H1 (cell line): ENCODE measurements at regions not wholly inside any gene's neighbourhood (a gene's known extent, or its start where the extent isn't known, plus 50 kb on each side); places are given as distances from the start of the nearest gene placed in this dataset.
"Not testable (repeated sequence)": the region's sequence is repeated elsewhere in the genome, so short reads cannot be mapped to it uniquely, and the experiment has no call there.

Source experiments
- BRCA1 ChIP-seq: IDR thresholded peaks from 2 replicates; pipeline ENCODE4 v1.6.1; 2012; ENCODE audit warnings: low read depth, low read length, improper control_type of control experiment
- CHD1 ChIP-seq: IDR thresholded peaks from 2 replicates; pipeline ENCODE4 v1.6.1; 2012; ENCODE audit warnings: low read depth, low read length, improper control_type of control experiment
- CTCF ChIP-seq, 3 experiments: IDR thresholded peaks; 1 replicate in 2 of 3; 2 replicates in 1 of 3; pipeline versions ENCODE4 v1.5.1 to v1.6.1; 2011; ENCODE audit warnings: low read length in 3 of 3, mild to moderate bottlenecking in 3 of 3, inconsistent platforms in 2 of 3, low read depth in 1 of 3, moderate library complexity in 1 of 3; ENCODE audit not compliant: insufficient read depth in 1 of 3; ENCODE audit errors: control extremely low read depth in 1 of 3
- EP300 ChIP-seq, 2 experiments: IDR thresholded peaks; 1 replicate in 1 of 2; 2 replicates in 1 of 2; pipeline ENCODE4 v1.6.1; 2011 to 2012; ENCODE audit warnings: low read depth in 2 of 2, low read length in 2 of 2, mild to moderate bottlenecking in 2 of 2, borderline replicate concordance in 1 of 2, inconsistent platforms in 1 of 2, moderate library complexity in 1 of 2
- EZH2 ChIP-seq: fragments of 200-600 bp; sonication (generic); IDR thresholded peaks from 2 replicates; pipeline ENCODE4 v1.7.1; 2012; ENCODE audit warnings: low read depth, mild to moderate bottlenecking, moderate library complexity, low read length, inconsistent platforms; ENCODE audit not compliant: severe bottlenecking
- HDAC2 ChIP-seq, 2 experiments: fragments of 300-600 bp in 1 of 2; sonication (generic) in 1 of 2; IDR thresholded peaks; 2 replicates each; pipeline ENCODE4 v1.6.1; 2011 to 2012; ENCODE audit warnings: low read depth in 2 of 2, low read length in 2 of 2, mild to moderate bottlenecking in 2 of 2, moderate library complexity in 2 of 2, borderline replicate concordance in 1 of 2, inconsistent platforms in 1 of 2
- POLR2A ChIP-seq, 2 experiments: IDR thresholded peaks; 1 replicate in 1 of 2; 2 replicates in 1 of 2; pipeline ENCODE4 v1.6.1; 2011; ENCODE audit warnings: low read depth in 2 of 2, low read length in 2 of 2, mild to moderate bottlenecking in 2 of 2; ENCODE audit errors: control extremely low read depth in 1 of 2
- POLR2AphosphoS5 ChIP-seq: IDR thresholded peaks from 2 replicates; pipeline ENCODE4 v1.6.1; 2011; ENCODE audit warnings: low read depth, low read length
- RBBP5 ChIP-seq: IDR thresholded peaks from 2 replicates; pipeline ENCODE4 v1.7.1; 2012; ENCODE audit warnings: low read depth, mild to moderate bottlenecking, inconsistent platforms, low read length, moderate library complexity, borderline replicate concordance
- RFX5 ChIP-seq: IDR thresholded peaks from 2 replicates; pipeline ENCODE4 v1.6.1; 2011; ENCODE audit warnings: low read depth, low read length, improper control_type of control experiment, borderline replicate concordance
- SP1 ChIP-seq: IDR thresholded peaks from 2 replicates; pipeline ENCODE4 v1.6.1; 2011; ENCODE audit warnings: low read depth, low read length
- YY1 ChIP-seq: IDR thresholded peaks from 2 replicates; pipeline ENCODE4 v1.6.1; 2011; ENCODE audit warnings: low read depth, mild to moderate bottlenecking, low read length

DNA sequence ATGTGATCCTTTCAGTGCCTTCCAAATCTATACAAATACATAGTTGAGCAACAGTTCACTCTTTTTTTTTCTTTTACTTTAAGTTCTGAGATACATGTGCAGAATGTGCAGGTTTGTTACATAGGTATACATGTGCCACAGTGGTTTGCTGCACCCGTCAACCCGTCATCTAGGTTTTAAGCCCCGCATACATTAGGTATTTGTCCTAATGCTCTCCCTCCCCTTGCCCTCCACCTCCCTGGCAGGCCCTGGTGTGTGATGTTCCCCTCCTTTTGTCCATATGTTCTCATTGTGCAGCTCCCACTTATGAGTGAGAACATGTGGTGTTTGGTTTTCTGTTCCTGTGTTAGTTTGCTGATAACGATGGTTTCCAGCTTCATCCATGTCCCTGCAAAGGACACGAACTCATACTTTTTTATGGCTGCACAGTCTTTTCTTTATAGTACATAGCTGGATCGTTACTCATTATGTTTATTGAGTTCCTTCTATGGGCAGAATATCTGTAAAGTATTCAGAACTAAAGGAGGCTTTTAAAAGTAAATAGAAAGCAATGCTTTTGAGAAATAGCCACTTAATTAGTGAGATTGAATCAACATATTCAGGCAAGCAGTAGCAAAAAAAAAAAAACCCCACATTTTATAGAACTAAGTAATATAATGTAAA, 131.6 kb upstream of the POT1 start:
- TF ChIP-seq CTCF (IDR thresholded peaks at IDR 0.05; ENCODE audit: control extremely low read depth in 1 of 3, insufficient read depth in 1 of 3, low read depth in 1 of 3, low read length in 3 of 3); RFX5; RBBP5; SP1; CHD1; BRCA1; POLR2AphosphoS5; YY1; POLR2A (IDR thresholded peaks at IDR 0.05; ENCODE audit: control extremely low read depth in 1 of 2, low read depth in 2 of 2, low read length in 2 of 2); EP300 (IDR thresholded peaks at IDR 0.05; ENCODE audit: borderline replicate concordance in 1 of 2, low read depth in 2 of 2, low read length in 2 of 2); HDAC2 (IDR thresholded peaks at IDR 0.05; ENCODE audit: borderline replicate concordance in 1 of 2, low read depth in 2 of 2, low read length in 2 of 2); EZH2: not testable (repeated sequence)
